HG03280 (cell line): ENCODE measurements at regions not wholly inside any gene's neighbourhood (a gene's known extent, or its start where the extent isn't known, plus 50 kb on each side); places are given as distances from the start of the nearest gene placed in this dataset.

ENCODE experiments used
- ATAC-seq: cut with Tn5 transposase; IDR thresholded peaks from one replicate; pipeline ENCODE4 v1.9.1; 2021; ENCODE audit warnings: mild to moderate bottlenecking, moderate library complexity; ENCODE audit not compliant: unreplicated experiment

- no peak for ATAC-seq
These were observed 379.4 kb upstream of the SGCD start for GRCh38 chr5:155947394-155948062.

GRCh38 chr5:155948576-155948975 lies 378.4 kb upstream of the SGCD start:
- ATAC-seq = no peak

GRCh38 chr5:155952486-155953089 lies 374.4 kb upstream of the SGCD start:
- no peak for ATAC-seq

- ATAC-seq = no peak
These were observed 373.6 kb upstream of the SGCD start for GRCh38 chr5:155953335-155953734.

- ATAC-seq = no peak
These were observed 372.1 kb upstream of the SGCD start for GRCh38 chr5:155954701-155955445.

GRCh38 chr5:155957884-155958283 lies 369.1 kb upstream of the SGCD start:
- ATAC-seq = no peak

- ATAC-seq = no peak
These were observed 367.9 kb upstream of the SGCD start for GRCh38 chr5:155959082-155959481.

- no peak for ATAC-seq
These were observed 366.8 kb upstream of the SGCD start for GRCh38 chr5:155960177-155960576.

GRCh38 chr5:155969537-155969936 lies 357.4 kb upstream of the SGCD start:
- ATAC-seq = no peak

GRCh38 chr5:155974369-155974768 lies 352.6 kb upstream of the SGCD start:
- ATAC-seq = no peak

- no peak for ATAC-seq
These were observed 348.1 kb upstream of the SGCD start for GRCh38 chr5:155978850-155979249.

- ATAC-seq = no peak
These were observed 344.6 kb upstream of the SGCD start for GRCh38 chr5:155982354-155982753.

- ATAC-seq = no peak
These were observed 343.0 kb upstream of the SGCD start for GRCh38 chr5:155983954-155984353.

- ATAC-seq = no peak
These were observed 339.6 kb upstream of the SGCD start for GRCh38 chr5:155987265-155987810.

- no peak for ATAC-seq
These were observed 337.1 kb upstream of the SGCD start for GRCh38 chr5:155989879-155990278.

- no peak for ATAC-seq
These were observed 330.8 kb upstream of the SGCD start for GRCh38 chr5:155996123-155996522.

GRCh38 chr5:155998257-155998656 lies 328.7 kb upstream of the SGCD start:
- ATAC-seq = no peak

GRCh38 chr5:156000115-156000514 lies 326.8 kb upstream of the SGCD start:
- no peak for ATAC-seq

GRCh38 chr5:156004754-156005153 lies 322.2 kb upstream of the SGCD start:
- no peak for ATAC-seq

- ATAC-seq = no peak
These were observed 320.8 kb upstream of the SGCD start for GRCh38 chr5:156006026-156006647.

- no peak for ATAC-seq
These were observed 318.1 kb upstream of the SGCD start for GRCh38 chr5:156008844-156009243.
